CD8-positive, alpha-beta memory T cell (primary cell): ENCODE measurements at regions not wholly inside any gene's neighbourhood (a gene's known extent, or its start where the extent isn't known, plus 50 kb on each side); places are given as distances from the start of the nearest gene placed in this dataset.

ENCODE experiments used
- CTCF ChIA-PET: fragments of 350-600 bp; sonication (Branson Sonifier 250); formaldehyde crosslinking; loops from one replicate; lab custom pipeline; 2021; ENCODE audit warnings: antibody characterized with exemption; lab: Charles Lee
- POLR2A ChIA-PET: fragments of 350-600 bp; sonication (Branson Sonifier 250); formaldehyde crosslinking; loops from one replicate; lab custom pipeline; 2021; ENCODE audit warnings: antibody characterized with exemption; lab: Charles Lee
- DNase-seq, 5 donors: peaks; one replicate each; pipeline versions ENCODE4 v3.0.0 to v3.0.0-alpha.2; 2020 to 2022; ENCODE audit warnings: mixed read lengths in 1 of 5
- H3K27ac ChIP-seq: one replicate; pipeline ENCODE4 v1.7.0; 2013; ENCODE audit warnings: low read depth, mild to moderate bottlenecking, low read length, moderate library complexity
- H3K27me3 ChIP-seq: 2 replicates; pipeline ENCODE4 v1.7.0; 2013; ENCODE audit warnings: low read length, mild to moderate bottlenecking; ENCODE audit not compliant: insufficient read depth, poor library complexity, severe bottlenecking
- H3K36me3 ChIP-seq: 2 replicates; pipeline ENCODE4 v1.7.0; 2013; ENCODE audit warnings: mild to moderate bottlenecking, low read length, moderate library complexity; ENCODE audit not compliant: insufficient read depth
- H3K4me1 ChIP-seq: 2 replicates; pipeline ENCODE4 v1.7.0; 2013; ENCODE audit warnings: mild to moderate bottlenecking, low read length, moderate library complexity; ENCODE audit not compliant: insufficient read depth
- H3K4me3 ChIP-seq: 2 replicates; pipeline ENCODE4 v1.7.0; 2013; ENCODE audit warnings: mild to moderate bottlenecking, low read length
- H3K9me3 ChIP-seq: 2 replicates; pipeline ENCODE4 v1.7.0; 2013; ENCODE audit warnings: mild to moderate bottlenecking, low read length
- H3K27ac Mint-ChIP-seq, 8 donors: one replicate each; pipeline ENCODE4 v1.8.0; 2020 to 2021; ENCODE audit warnings: mixed read lengths in 8 of 8, mild to moderate bottlenecking in 6 of 8, inconsistent platforms in 3 of 8, moderate library complexity in 3 of 8
- H3K27me3 Mint-ChIP-seq, 2 donors: one replicate each; pipeline ENCODE4 v1.8.0; 2020 to 2021; ENCODE audit warnings: mixed read lengths in 2 of 2, mild to moderate bottlenecking in 1 of 2, moderate library complexity in 1 of 2
- H3K36me3 Mint-ChIP-seq, 3 donors: one replicate each; pipeline ENCODE4 v1.8.0; 2020 to 2021; ENCODE audit warnings: mixed read lengths in 3 of 3, inconsistent platforms in 1 of 3, mild to moderate bottlenecking in 1 of 3
- H3K4me1 Mint-ChIP-seq, 3 donors: one replicate each; pipeline ENCODE4 v1.8.0; 2020 to 2021; ENCODE audit warnings: mixed read lengths in 3 of 3, inconsistent platforms in 1 of 3, mild to moderate bottlenecking in 1 of 3
- H3K4me3 Mint-ChIP-seq, 7 donors: one replicate each; pipeline ENCODE4 v1.8.0; 2020 to 2021; ENCODE audit warnings: mixed read lengths in 7 of 7, mild to moderate bottlenecking in 6 of 7, moderate library complexity in 4 of 7, inconsistent platforms in 2 of 7
- H3K9me3 Mint-ChIP-seq, 5 donors: one replicate each; pipeline ENCODE4 v1.8.0; 2020 to 2022; ENCODE audit warnings: mixed read lengths in 5 of 5, mild to moderate bottlenecking in 3 of 5, moderate library complexity in 2 of 5, inconsistent platforms in 1 of 5

GRCh38 chr2:150320608-150321007 lies 166.9 kb downstream of the RND3 start:
- H3K4me1 Mint-ChIP-seq = no peaks in the 10 kb centered on the region
- CTCF ChIA-PET = no interaction called here
- H3K27ac ChIP-seq = no peak overlapping the region

DNA sequence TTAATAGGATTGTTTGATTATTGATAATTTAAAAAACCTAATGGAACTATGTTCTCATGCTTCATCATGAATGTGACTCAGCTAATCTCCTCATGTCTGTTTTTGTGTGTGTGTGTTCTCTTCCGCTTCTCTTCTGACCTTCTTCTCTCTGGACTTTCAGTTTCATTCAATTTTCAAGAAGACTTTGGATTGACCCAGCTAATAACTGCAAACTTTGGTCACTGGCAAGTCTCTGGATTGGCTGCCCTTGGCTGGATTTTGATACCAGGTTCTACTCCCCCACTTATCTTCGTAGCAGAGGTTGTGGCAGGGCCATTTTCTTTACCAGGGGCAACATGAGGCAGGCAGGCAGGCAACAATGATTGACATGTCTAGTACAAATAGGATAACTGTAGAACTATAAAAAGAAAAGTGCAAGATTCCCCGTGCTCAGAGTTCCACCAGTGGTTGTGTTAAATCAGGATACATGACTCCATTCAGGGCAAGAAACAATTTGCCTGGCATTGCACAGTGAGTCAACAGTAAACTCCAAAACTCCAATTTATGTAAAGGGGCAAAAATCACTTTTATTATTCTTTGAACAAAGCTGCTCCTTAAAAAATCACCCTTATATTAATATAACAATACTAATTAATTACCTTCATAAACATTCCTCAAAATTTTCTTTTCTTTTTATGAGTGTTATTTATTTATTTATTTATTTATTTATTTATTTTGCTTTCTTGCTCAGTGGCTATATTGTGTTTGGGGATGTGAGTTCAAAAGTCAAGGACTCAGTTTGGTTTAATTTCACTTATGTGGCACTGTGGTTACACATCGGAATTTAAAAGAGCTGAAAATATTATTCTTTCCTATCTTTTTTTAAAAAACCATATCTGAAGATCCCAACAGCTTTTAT lies 167.6 kb downstream of the RND3 start:
- Mint-ChIP-seq H3K36me3 (peaks cover 0 to 1% (median 0%) of the 10 kb centered on the region in 3 donors), H3K4me1 (no peaks in the 10 kb centered on the region), H3K9me3 (peaks cover 0 to 11% (median 6%) of the 10 kb centered on the region in 5 donors), H3K4me3 (no peak overlapping the region), H3K27ac (no peak overlapping the region), H3K27me3 (peaks cover 0 to 3% of the 10 kb centered on the region in 2 donors)
- Histone ChIP-seq H3K4me3 (no peak overlapping the region), H3K36me3 (no peaks in the 10 kb centered on the region), H3K27ac (no peak overlapping the region), H3K9me3 (no peaks in the 10 kb centered on the region), H3K4me1 (no peaks in the 10 kb centered on the region), H3K27me3 (no peaks in the 10 kb centered on the region)
- POLR2A ChIA-PET = no interaction called here
- CTCF ChIA-PET = no interaction called here
- DNase-seq = no peak

More at GRCh38 chr2:150320608-150321007, 166.9 kb downstream of the RND3 start:
- no peaks in the 10 kb centered on the region for H3K4me1 ChIP-seq
- POLR2A ChIA-PET = no interaction called here
- Mint-ChIP-seq H3K27me3 (peaks cover 0 to 3% of the 10 kb centered on the region in 2 donors), H3K4me3 (no peak overlapping the region), H3K9me3 (peaks cover 0 to 8% (median 2%) of the 10 kb centered on the region in 5 donors), H3K27ac (no peak overlapping the region), H3K36me3 (peaks cover 0 to 1% (median 0%) of the 10 kb centered on the region in 3 donors)
- no peaks in the 10 kb centered on the region for H3K36me3 ChIP-seq
- DNase-seq = no peak
- no peaks in the 10 kb centered on the region for H3K9me3 ChIP-seq
- H3K27me3 ChIP-seq = no peaks in the 10 kb centered on the region
- H3K4me3 ChIP-seq = no peak overlapping the region

DNA sequence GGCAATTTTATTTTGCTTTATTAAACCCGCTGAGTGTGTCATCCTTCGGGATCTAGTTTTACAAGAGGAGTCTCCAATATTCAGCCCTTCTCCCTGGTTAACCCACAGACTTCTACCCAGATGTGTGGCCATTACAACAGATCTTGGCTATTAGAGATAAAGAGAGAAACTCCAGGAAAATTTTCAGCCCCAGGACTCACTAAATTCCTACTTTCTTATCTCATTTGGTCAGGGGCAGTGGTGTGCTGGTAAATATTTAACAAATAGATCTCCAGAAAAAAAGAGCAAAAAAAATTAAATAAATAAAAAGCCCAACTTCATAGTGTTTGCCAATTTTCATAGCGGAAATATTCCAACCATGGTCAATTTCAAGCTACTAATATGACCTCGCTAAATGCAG lies 168.4 kb downstream of the RND3 start:
- Histone ChIP-seq H3K9me3 (no peaks in the 10 kb centered on the region), H3K4me3 (no peak overlapping the region), H3K4me1 (no peaks in the 10 kb centered on the region), H3K27me3 (no peaks in the 10 kb centered on the region), H3K36me3 (no peaks in the 10 kb centered on the region), H3K27ac (no peak overlapping the region)
- peaks cover 0 to 14% (median 6%) of the 10 kb centered on the region in 5 donors for H3K9me3 Mint-ChIP-seq
- no peaks in the 10 kb centered on the region for H3K4me1 Mint-ChIP-seq
- POLR2A ChIA-PET = no interaction called here
- peaks cover 0 to 3% of the 10 kb centered on the region in 2 donors for H3K27me3 Mint-ChIP-seq
- no peak overlapping the region for H3K27ac Mint-ChIP-seq
- CTCF ChIA-PET = no interaction called here
- no peak overlapping the region for H3K4me3 Mint-ChIP-seq
- H3K36me3 Mint-ChIP-seq = peaks cover 0 to 1% (median 0%) of the 10 kb centered on the region in 3 donors
- DNase-seq = no peak

DNA sequence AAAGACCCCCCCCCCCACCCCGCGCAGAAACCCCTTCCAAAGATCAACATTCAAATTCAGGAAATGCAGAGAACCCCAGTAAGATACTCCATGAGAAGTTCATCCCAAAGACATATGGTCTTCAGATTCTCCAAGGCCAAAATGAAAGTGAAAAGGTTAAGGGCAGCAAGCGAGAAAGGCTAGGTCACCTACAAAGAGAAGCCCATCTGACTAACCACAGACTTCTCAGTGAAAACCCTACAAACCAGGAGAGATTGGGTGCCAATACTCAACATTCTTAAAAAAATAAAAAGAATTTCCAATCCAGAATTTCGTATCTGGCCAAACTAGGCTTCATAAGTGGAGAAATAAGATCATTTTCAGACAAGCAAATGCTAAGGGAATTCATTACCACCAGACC lies 175.2 kb downstream of the RND3 start:
- no peak for DNase-seq
- Histone ChIP-seq H3K4me1 (no peaks in the 10 kb centered on the region), H3K4me3 (no peak overlapping the region), H3K27ac (no peak overlapping the region), H3K9me3 (no peaks in the 10 kb centered on the region), H3K36me3 (no peaks in the 10 kb centered on the region), H3K27me3 (no peaks in the 10 kb centered on the region)
- ChIA-PET POLR2A (no interaction called here), CTCF (no interaction called here)
- Mint-ChIP-seq H3K4me1 (no peaks in the 10 kb centered on the region), H3K36me3 (peaks cover 0 to 1% (median 0%) of the 10 kb centered on the region in 3 donors), H3K27me3 (peaks cover 0 to 3% of the 10 kb centered on the region in 2 donors), H3K9me3 (peaks cover 11 to 21% (median 14%) of the 10 kb centered on the region in 5 donors), H3K27ac (no peak overlapping the region), H3K4me3 (no peak overlapping the region)

DNA sequence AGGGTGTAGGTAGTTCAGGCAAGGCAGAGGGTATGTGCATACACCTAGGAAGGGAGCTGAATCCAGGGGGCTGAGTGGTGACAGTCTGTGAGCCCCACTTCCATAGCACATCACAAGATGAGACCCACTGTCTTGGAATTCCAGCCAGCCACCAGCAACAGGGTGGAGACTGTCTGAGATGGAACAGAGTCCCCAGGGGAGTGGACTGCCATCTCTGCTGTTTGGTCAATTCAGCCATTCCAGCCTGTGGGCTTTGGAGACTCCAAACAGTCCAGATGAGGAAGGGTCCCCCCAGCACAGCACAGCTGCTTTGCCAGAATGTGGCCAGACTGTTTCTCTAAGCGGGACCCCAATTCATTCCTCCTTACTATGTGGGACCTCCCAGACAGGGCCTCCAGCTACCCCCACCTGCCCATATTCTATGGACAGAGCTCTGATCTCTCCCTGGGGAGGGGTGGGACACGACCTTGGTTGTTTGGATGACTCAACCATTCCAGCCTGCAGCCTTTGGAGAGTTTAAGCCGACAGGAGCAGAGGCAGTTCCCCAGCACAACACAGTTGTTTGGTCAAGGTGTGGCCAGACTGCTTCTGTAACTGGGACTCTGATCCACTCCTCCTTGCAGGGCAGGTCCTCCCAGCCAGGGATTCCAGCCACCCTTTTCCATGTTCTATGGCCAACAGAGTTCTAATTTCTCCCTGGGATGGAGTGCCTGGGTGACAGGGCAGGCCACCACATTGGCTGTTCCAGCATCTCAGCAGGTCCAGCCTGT lies 178.0 kb downstream of the RND3 start:
- no peaks in the 10 kb centered on the region for H3K27me3 ChIP-seq
- ChIA-PET POLR2A (no interaction called here), CTCF (no interaction called here)
- no peaks in the 10 kb centered on the region for H3K36me3 ChIP-seq
- no peaks in the 10 kb centered on the region for H3K4me1 Mint-ChIP-seq
- H3K9me3 Mint-ChIP-seq = peaks cover 5 to 14% (median 8%) of the 10 kb centered on the region in 5 donors
- no peak overlapping the region for H3K4me3 Mint-ChIP-seq
- no peaks in the 10 kb centered on the region for H3K36me3 Mint-ChIP-seq
- H3K4me1 ChIP-seq = no peaks in the 10 kb centered on the region
- no peak for DNase-seq
- no peak overlapping the region for H3K27ac ChIP-seq
- H3K27me3 Mint-ChIP-seq = no peaks in the 10 kb centered on the region
- no peak overlapping the region for H3K27ac Mint-ChIP-seq
- H3K9me3 ChIP-seq = peaks cover 1% of the 10 kb centered on the region
- no peak overlapping the region for H3K4me3 ChIP-seq

DNA sequence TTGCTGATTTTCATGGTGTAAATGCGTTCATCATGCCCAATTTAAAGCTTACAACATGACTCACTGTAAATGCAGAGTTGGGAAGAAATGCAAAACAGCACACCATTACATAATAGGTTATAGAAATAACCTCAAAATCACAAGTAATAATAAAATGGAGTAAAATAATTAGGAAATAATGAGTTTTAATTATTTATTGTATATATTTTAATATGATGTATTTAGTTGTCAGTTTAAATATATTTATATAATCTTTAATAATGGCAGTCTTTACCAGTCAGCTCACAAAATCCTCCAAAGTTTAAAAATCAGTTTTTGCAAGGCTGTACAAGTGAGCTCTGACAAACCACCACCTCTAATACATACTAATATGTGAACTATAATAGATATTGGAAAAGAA lies 180.2 kb downstream of the RND3 start:
- H3K27ac ChIP-seq = no peak overlapping the region
- Mint-ChIP-seq H3K36me3 (no peaks in the 10 kb centered on the region), H3K9me3 (peaks cover 4 to 7% (median 6%) of the 10 kb centered on the region in 5 donors), H3K27ac (no peak overlapping the region), H3K4me3 (no peak overlapping the region), H3K27me3 (no peaks in the 10 kb centered on the region), H3K4me1 (no peaks in the 10 kb centered on the region)
- POLR2A ChIA-PET = no interaction called here
- CTCF ChIA-PET = no interaction called here
- no peak overlapping the region for H3K4me3 ChIP-seq
- DNase-seq = no peak
- H3K36me3 ChIP-seq = no peaks in the 10 kb centered on the region
- H3K27me3 ChIP-seq = no peaks in the 10 kb centered on the region
- no peaks in the 10 kb centered on the region for H3K4me1 ChIP-seq
- H3K9me3 ChIP-seq = peaks cover 5% of the 10 kb centered on the region

GRCh38 chr2:150303281-150303680 lies 184.2 kb downstream of the RND3 start:
- no peak for DNase-seq
- CTCF ChIA-PET = no interaction called here

More at GRCh38 chr2:150303281-150303680, 184.2 kb downstream of the RND3 start:
- Histone ChIP-seq H3K4me3 (no peak overlapping the region), H3K27ac (no peak overlapping the region), H3K36me3 (no peaks in the 10 kb centered on the region), H3K4me1 (no peaks in the 10 kb centered on the region), H3K27me3 (no peaks in the 10 kb centered on the region), H3K9me3 (peaks cover 5% of the 10 kb centered on the region)
- Mint-ChIP-seq H3K36me3 (no peaks in the 10 kb centered on the region), H3K9me3 (peaks cover 0 to 15% (median 3%) of the 10 kb centered on the region in 5 donors), H3K4me1 (no peaks in the 10 kb centered on the region), H3K4me3 (no peak overlapping the region), H3K27ac (no peak overlapping the region), H3K27me3 (no peaks in the 10 kb centered on the region)
- POLR2A ChIA-PET = no interaction called here
